CD14-positive monocyte (primary cell): ENCODE measurements at regions not wholly inside any gene's neighbourhood (a gene's known extent, or its start where the extent isn't known, plus 50 kb on each side); places are given as distances from the start of the nearest gene placed in this dataset.

Experiments
- DNase-seq, 3 donors: peaks; one replicate each; pipeline ENCODE4 v3.0.0-alpha.2; 2011 to 2022
- H2AFZ ChIP-seq: 2 replicates; pipeline ENCODE4 v1.6.0; 2012; ENCODE audit warnings: mild to moderate bottlenecking, low read depth, low read length, inconsistent platforms; ENCODE audit not compliant: insufficient read depth, poor library complexity, severe bottlenecking
- H3K27ac ChIP-seq, 2 donors: 1 replicate in 1 of 2; 2 replicates in 1 of 2; pipeline ENCODE4 v1.5.1; 2012 to 2013; ENCODE audit warnings: low read length in 2 of 2, control low read depth in 1 of 2, inconsistent platforms in 1 of 2, low read depth in 1 of 2, mild to moderate bottlenecking in 1 of 2
- H3K27me3 ChIP-seq, 2 donors: one replicate each; pipeline versions ENCODE4 v1.6.0 to v1.6.1; 2011 to 2013; ENCODE audit warnings: low read length in 2 of 2; ENCODE audit not compliant: control insufficient read depth in 2 of 2, insufficient read depth in 2 of 2
- H3K36me3 ChIP-seq, 2 donors: replicated peaks in 1 of 2; 1 replicate in 1 of 2; 2 replicates in 1 of 2; pipeline versions ENCODE4 v1.5.1 to v1.6.1; 2012 to 2013; ENCODE audit warnings: low read length in 2 of 2, control low read depth in 1 of 2, inconsistent platforms in 1 of 2, mild to moderate bottlenecking in 1 of 2; ENCODE audit not compliant: insufficient read depth in 2 of 2, control insufficient read depth in 1 of 2
- H3K4me1 ChIP-seq, 2 donors: 1 replicate in 1 of 2; 2 replicates in 1 of 2; pipeline versions ENCODE4 v1.5.1 to v1.6.1; 2012 to 2013; ENCODE audit warnings: low read length in 2 of 2, control low read depth in 1 of 2, inconsistent platforms in 1 of 2, mild to moderate bottlenecking in 1 of 2, moderate library complexity in 1 of 2; ENCODE audit not compliant: insufficient read depth in 2 of 2, control insufficient read depth in 1 of 2
- H3K4me2 ChIP-seq: replicated peaks from 2 replicates; pipeline ENCODE3; 2012; ENCODE audit warnings: low read length, moderate library complexity, mild to moderate bottlenecking; ENCODE audit not compliant: poor library complexity, severe bottlenecking; ENCODE audit errors: extremely low read depth
- H3K4me3 ChIP-seq, 3 experiments: fragments of 200-600 bp in 1 of 3; sonication (generic) in 1 of 3; replicated peaks in 1 of 3; 1 replicate in 2 of 3; 2 replicates in 1 of 3; pipeline ENCODE4 v1.5.1; 2011 to 2013; ENCODE audit warnings: low read length in 3 of 3, mild to moderate bottlenecking in 3 of 3, control low read depth in 2 of 3, low read depth in 2 of 3, inconsistent platforms in 1 of 3, moderate library complexity in 1 of 3
- H3K79me2 ChIP-seq: 2 replicates; pipeline ENCODE4 v1.6.0; 2012; ENCODE audit warnings: mild to moderate bottlenecking, control low read depth, inconsistent platforms, low read length, moderate library complexity; ENCODE audit not compliant: insufficient read depth
- H3K9ac ChIP-seq: 2 replicates; pipeline ENCODE4 v1.6.0; 2017; ENCODE audit warnings: low read length, mild to moderate bottlenecking; ENCODE audit not compliant: insufficient read depth, poor library complexity, severe bottlenecking
- H3K9me3 ChIP-seq, 2 donors: replicated peaks in 1 of 2; 1 replicate in 1 of 2; 2 replicates in 1 of 2; pipeline versions ENCODE4 v1.5.1 to v1.6.1; 2012 to 2013; ENCODE audit warnings: low read length in 2 of 2, control low read depth in 1 of 2; ENCODE audit not compliant: control insufficient read depth in 1 of 2, insufficient read depth in 1 of 2
- H4K20me1 ChIP-seq: 2 replicates; pipeline ENCODE4 v1.6.0; 2012; ENCODE audit warnings: mild to moderate bottlenecking, low read length, control low read depth, moderate library complexity; ENCODE audit not compliant: insufficient read depth
- H3K27ac Mint-ChIP-seq, 7 donors: one replicate each; pipeline ENCODE4 v1.8.0; 2020; ENCODE audit warnings: mild to moderate bottlenecking in 7 of 7, mixed read lengths in 7 of 7, moderate library complexity in 6 of 7, inconsistent platforms in 2 of 7
- H3K27me3 Mint-ChIP-seq, 3 donors: one replicate each; pipeline ENCODE4 v1.8.0; 2021 to 2022; ENCODE audit warnings: low read depth in 3 of 3, mild to moderate bottlenecking in 3 of 3, mixed read lengths in 3 of 3, moderate library complexity in 3 of 3, inconsistent platforms in 1 of 3
- H3K36me3 Mint-ChIP-seq, 2 donors: one replicate each; pipeline ENCODE4 v1.8.0; 2020; ENCODE audit warnings: mixed read lengths in 2 of 2, inconsistent platforms in 1 of 2, mild to moderate bottlenecking in 1 of 2
- H3K4me1 Mint-ChIP-seq: one replicate; pipeline ENCODE4 v1.8.0; 2020; ENCODE audit warnings: mild to moderate bottlenecking, mixed read lengths
- H3K4me3 Mint-ChIP-seq, 2 donors: one replicate each; pipeline ENCODE4 v1.8.0; 2020; ENCODE audit warnings: mild to moderate bottlenecking in 2 of 2, mixed read lengths in 2 of 2, moderate library complexity in 1 of 2
- H3K9me3 Mint-ChIP-seq, 7 donors: one replicate each; pipeline ENCODE4 v1.8.0; 2020 to 2022; ENCODE audit warnings: mixed read lengths in 7 of 7, mild to moderate bottlenecking in 6 of 7, moderate library complexity in 6 of 7, inconsistent platforms in 2 of 7
- CTCF ChIP-seq: fragments of 200-600 bp; IDR thresholded peaks from one replicate; pipeline ENCODE4 v1.8.0; 2022; ENCODE audit warnings: antibody characterized with exemption, mild to moderate bottlenecking
- WGBS: methylation state at CpG from one replicate; pipeline ENCODE4 v1.1.5; 2013; ENCODE audit warnings: missing lambda C conversion rate; ENCODE audit not compliant: insufficient coverage; 5-methylcytosine and 5-hydroxymethylcytosine counted together
- intact Hi-C, 2 donors: fragments of 100-400 bp; cut with micrococcal nuclease; formaldehyde crosslinking; loops; one replicate each; pipeline versions ENCODE4 v1.15.0 to v1.15.1; 2023

- intact Hi-C loops = no loop called here
- Histone ChIP-seq H3K9ac (no peak overlapping the region), H4K20me1 (no peaks in the 10 kb centered on the region), H3K4me2 (no peak overlapping the region), H2AFZ (no peak overlapping the region), H3K27ac (no peak overlapping the region), H3K9me3 (no peaks in the 10 kb centered on the region), H3K4me3 (no peak overlapping the region), H3K27me3 (no peaks in the 10 kb centered on the region), H3K79me2 (no peaks in the 10 kb centered on the region), H3K4me1 (no peaks in the 10 kb centered on the region), H3K36me3 (no peaks in the 10 kb centered on the region)
- H3K4me3 Mint-ChIP-seq = no peak overlapping the region
- DNase-seq = no peak
- no peak for TF ChIP-seq CTCF
- peaks cover 0 to 2% (median 0%) of the 10 kb centered on the region in 7 donors for H3K9me3 Mint-ChIP-seq
- H3K27me3 Mint-ChIP-seq = peaks cover 0 to 2% (median 0%) of the 10 kb centered on the region in 3 donors
- H3K4me1 Mint-ChIP-seq = no peaks in the 10 kb centered on the region
- no peaks in the 10 kb centered on the region for H3K36me3 Mint-ChIP-seq
- H3K27ac Mint-ChIP-seq = no peak overlapping the region
- 93% methylated on average over 2 of the region's 4 CpGs for WGBS
These were observed 859.4 kb upstream of the NR2F2 start for GRCh38 chr15:95470997-95471689.

- no peak overlapping the region for H2AFZ ChIP-seq
- intact Hi-C loops = no loop called here
- Mint-ChIP-seq H3K27me3 (peaks cover 0 to 2% (median 0%) of the 10 kb centered on the region in 3 donors), H3K4me3 (no peak overlapping the region), H3K36me3 (no peaks in the 10 kb centered on the region), H3K9me3 (peaks cover 0 to 2% (median 0%) of the 10 kb centered on the region in 7 donors), H3K4me1 (no peaks in the 10 kb centered on the region), H3K27ac (no peak overlapping the region)
- no peaks in the 10 kb centered on the region for H3K36me3 ChIP-seq
- no peak overlapping the region for H3K9ac ChIP-seq
- TF ChIP-seq CTCF = no peak
- H3K27me3 ChIP-seq = no peaks in the 10 kb centered on the region
- H4K20me1 ChIP-seq = no peaks in the 10 kb centered on the region
- no peak overlapping the region for H3K4me3 ChIP-seq
- no CpG with 5 or more reads among the region's 5 CpGs for WGBS
- H3K27ac ChIP-seq = no peak overlapping the region
- DNase-seq = no peak
- H3K9me3 ChIP-seq = no peaks in the 10 kb centered on the region
- no peaks in the 10 kb centered on the region for H3K79me2 ChIP-seq
- H3K4me2 ChIP-seq = no peak overlapping the region
- H3K4me1 ChIP-seq = no peaks in the 10 kb centered on the region
These were observed 858.8 kb upstream of the NR2F2 start for GRCh38 chr15:95471690-95472086.
